ENCODE measurements at regions not wholly inside any gene's neighbourhood (a gene's known extent, or its start where the extent isn't known, plus 50 kb on each side); places are given as distances from the start of the nearest gene placed in this dataset.

DNA sequence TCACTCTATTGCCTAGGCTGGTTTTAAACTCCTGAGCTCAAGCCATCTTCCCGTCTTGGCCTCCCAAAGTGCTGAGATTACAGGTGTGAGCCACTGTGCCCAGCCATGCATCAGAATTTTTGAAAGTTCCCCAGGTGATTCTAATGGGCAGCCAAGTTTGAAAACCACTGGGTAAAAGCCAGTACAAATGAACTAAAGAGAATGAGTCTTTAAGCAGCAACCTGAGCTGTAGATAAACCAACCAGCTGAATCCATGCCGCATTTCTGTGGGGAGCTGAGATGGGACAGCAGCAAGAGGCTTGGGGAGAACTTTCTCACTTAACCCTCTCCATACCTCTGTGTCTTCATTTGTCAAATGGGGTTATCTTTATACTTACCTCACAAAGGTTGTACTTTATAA lies 67.5 kb downstream of the VEGFA start:
- TF ChIP-seq, protein P1, sequence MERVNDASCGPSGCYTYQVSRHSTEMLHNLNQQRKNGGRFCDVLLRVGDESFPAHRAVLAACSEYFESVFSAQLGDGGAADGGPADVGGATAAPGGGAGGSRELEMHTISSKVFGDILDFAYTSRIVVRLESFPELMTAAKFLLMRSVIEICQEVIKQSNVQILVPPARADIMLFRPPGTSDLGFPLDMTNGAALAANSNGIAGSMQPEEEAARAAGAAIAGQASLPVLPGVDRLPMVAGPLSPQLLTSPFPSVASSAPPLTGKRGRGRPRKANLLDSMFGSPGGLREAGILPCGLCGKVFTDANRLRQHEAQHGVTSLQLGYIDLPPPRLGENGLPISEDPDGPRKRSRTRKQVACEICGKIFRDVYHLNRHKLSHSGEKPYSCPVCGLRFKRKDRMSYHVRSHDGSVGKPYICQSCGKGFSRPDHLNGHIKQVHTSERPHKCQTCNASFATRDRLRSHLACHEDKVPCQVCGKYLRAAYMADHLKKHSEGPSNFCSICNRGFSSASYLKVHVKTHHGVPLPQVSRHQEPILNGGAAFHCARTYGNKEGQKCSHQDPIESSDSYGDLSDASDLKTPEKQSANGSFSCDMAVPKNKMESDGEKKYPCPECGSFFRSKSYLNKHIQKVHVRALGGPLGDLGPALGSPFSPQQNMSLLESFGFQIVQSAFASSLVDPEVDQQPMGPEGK (CRISPR knock-in tag; IDR thresholded peaks at IDR 0.05; ENCODE audit: borderline replicate concordance): no peak
- TF ChIP-seq TSHZ2 (CRISPR knock-in tag; IDR thresholded peaks at IDR 0.05) (no peak), ZNF8 (CRISPR knock-in tag; IDR thresholded peaks at IDR 0.05) (no peak), ZC3H10 (CRISPR knock-in tag; IDR thresholded peaks at IDR 0.05) (no peak), ISL1 (CRISPR knock-in tag; IDR thresholded peaks at IDR 0.05) (no peak), ZFP30 (CRISPR knock-in tag; IDR thresholded peaks at IDR 0.05) (no peak), GLIS3 (CRISPR knock-in tag; IDR thresholded peaks at IDR 0.05) (no peak), ARNTL (CRISPR knock-in tag; IDR thresholded peaks at IDR 0.05; ENCODE audit: borderline replicate concordance, low read depth) (no peak), ZNF565 (CRISPR knock-in tag; conservative IDR thresholded peaks at IDR 0.05; ENCODE audit: low read depth) (no peak), TOX (CRISPR knock-in tag; IDR thresholded peaks at IDR 0.05; ENCODE audit: borderline replicate concordance) (no peak), ZFP3 (CRISPR knock-in tag; IDR thresholded peaks at IDR 0.05) (no peak), RARB (CRISPR knock-in tag; IDR thresholded peaks at IDR 0.05) (no peak)
- TF ChIP-seq, protein P2, sequence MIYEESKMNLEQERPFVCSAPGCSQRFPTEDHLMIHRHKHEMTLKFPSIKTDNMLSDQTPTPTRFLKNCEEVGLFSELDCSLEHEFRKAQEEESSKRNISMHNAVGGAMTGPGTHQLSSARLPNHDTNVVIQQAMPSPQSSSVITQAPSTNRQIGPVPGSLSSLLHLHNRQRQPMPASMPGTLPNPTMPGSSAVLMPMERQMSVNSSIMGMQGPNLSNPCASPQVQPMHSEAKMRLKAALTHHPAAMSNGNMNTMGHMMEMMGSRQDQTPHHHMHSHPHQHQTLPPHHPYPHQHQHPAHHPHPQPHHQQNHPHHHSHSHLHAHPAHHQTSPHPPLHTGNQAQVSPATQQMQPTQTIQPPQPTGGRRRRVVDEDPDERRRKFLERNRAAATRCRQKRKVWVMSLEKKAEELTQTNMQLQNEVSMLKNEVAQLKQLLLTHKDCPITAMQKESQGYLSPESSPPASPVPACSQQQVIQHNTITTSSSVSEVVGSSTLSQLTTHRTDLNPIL (CRISPR knock-in tag; IDR thresholded peaks at IDR 0.05; ENCODE audit: low read depth): no peak
- TF ChIP-seq, protein P3, sequence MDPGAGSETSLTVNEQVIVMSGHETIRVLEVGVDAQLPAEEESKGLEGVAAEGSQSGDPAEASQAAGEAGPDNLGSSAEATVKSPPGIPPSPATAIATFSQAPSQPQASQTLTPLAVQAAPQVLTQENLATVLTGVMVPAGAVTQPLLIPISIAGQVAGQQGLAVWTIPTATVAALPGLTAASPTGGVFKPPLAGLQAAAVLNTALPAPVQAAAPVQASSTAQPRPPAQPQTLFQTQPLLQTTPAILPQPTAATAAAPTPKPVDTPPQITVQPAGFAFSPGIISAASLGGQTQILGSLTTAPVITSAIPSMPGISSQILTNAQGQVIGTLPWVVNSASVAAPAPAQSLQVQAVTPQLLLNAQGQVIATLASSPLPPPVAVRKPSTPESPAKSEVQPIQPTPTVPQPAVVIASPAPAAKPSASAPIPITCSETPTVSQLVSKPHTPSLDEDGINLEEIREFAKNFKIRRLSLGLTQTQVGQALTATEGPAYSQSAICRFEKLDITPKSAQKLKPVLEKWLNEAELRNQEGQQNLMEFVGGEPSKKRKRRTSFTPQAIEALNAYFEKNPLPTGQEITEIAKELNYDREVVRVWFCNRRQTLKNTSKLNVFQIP (CRISPR knock-in tag; IDR thresholded peaks at IDR 0.05; ENCODE audit: borderline replicate concordance, low read depth): no peak
